AML-193 (cell line): ENCODE measurements at regions not wholly inside any gene's neighbourhood (a gene's known extent, or its start where the extent isn't known, plus 50 kb on each side); places are given as distances from the start of the nearest gene placed in this dataset.
"Not testable (repeated sequence)": the region's sequence is repeated elsewhere in the genome, so short reads cannot be mapped to it uniquely, and the experiment has no call there.

Experiments used
- DNase-seq, 2 experiments: peaks; one replicate each; lab custom pipeline; 2025; lab: John Stamatoyannopoulos, UW

- no peak for DNase-seq
Measured at GRCh38 chr5:124872086-124872485, 125.6 kb upstream of the ZNF608 start.

- DNase-seq = no peak
Measured at GRCh38 chr5:124872615-124873014, 126.2 kb upstream of the ZNF608 start.

- DNase-seq = no peak
Measured at GRCh38 chr5:124873188-124873587, 126.7 kb upstream of the ZNF608 start.

GRCh38 chr5:124873713-124874112, 127.3 kb upstream of the ZNF608 start:
- no peak for DNase-seq

- DNase-seq = no peak
Measured at GRCh38 chr5:124876566-124876965, 130.1 kb upstream of the ZNF608 start.

- no peak for DNase-seq
Measured at GRCh38 chr5:124876983-124877382, 130.5 kb upstream of the ZNF608 start.

GRCh38 chr5:124877501-124878146, 131.2 kb upstream of the ZNF608 start:
- no peak for DNase-seq

- no peak for DNase-seq
Measured at GRCh38 chr5:124878583-124879342, 132.3 kb upstream of the ZNF608 start.

GRCh38 chr5:124880903-124881697, 134.7 kb upstream of the ZNF608 start:
- DNase-seq = no peak

GRCh38 chr5:124883681-124884080, 137.2 kb upstream of the ZNF608 start:
- DNase-seq = no peak

GRCh38 chr5:124884114-124884513, 137.7 kb upstream of the ZNF608 start:
- no peak for DNase-seq

- no peak for DNase-seq
Measured at GRCh38 chr5:124885490-124885889, 139.1 kb upstream of the ZNF608 start.

GRCh38 chr5:124887223-124887622, 140.8 kb upstream of the ZNF608 start:
- DNase-seq = no peak

- no peak for DNase-seq
Measured at GRCh38 chr5:124888050-124888506, 141.6 kb upstream of the ZNF608 start.

GRCh38 chr5:124888622-124889485, 142.4 kb upstream of the ZNF608 start:
- no peak for DNase-seq

GRCh38 chr5:124889486-124889825, 143.0 kb upstream of the ZNF608 start:
- DNase-seq = no peak

- DNase-seq = no peak
Measured at GRCh38 chr5:124889850-124890249, 143.4 kb upstream of the ZNF608 start.

GRCh38 chr5:124890442-124890841, 144.0 kb upstream of the ZNF608 start:
- DNase-seq = not testable (repeated sequence)

- DNase-seq = no peak
Measured at GRCh38 chr5:124891179-124891578, 144.7 kb upstream of the ZNF608 start.

- DNase-seq = no peak
Measured at GRCh38 chr5:124892185-124892848, 145.9 kb upstream of the ZNF608 start.

GRCh38 chr5:124894541-124894940, 148.1 kb upstream of the ZNF608 start:
- no peak for DNase-seq
